Neural crest cell (in vitro differentiated cells): ENCODE measurements at regions not wholly inside any gene's neighbourhood (a gene's known extent, or its start where the extent isn't known, plus 50 kb on each side); places are given as distances from the start of the nearest gene placed in this dataset.

Experiments used
- DNase-seq: peaks from one replicate; pipeline ENCODE4 v3.0.0; 2021; ENCODE audit warnings: low read depth, mixed read lengths, low spot score
- H3K27ac Mint-ChIP-seq: one replicate; pipeline ENCODE4 v1.8.0; 2021; ENCODE audit warnings: mild to moderate bottlenecking, mixed read lengths; ENCODE audit not compliant: unreplicated experiment
- H3K27me3 Mint-ChIP-seq: 2 replicates; pipeline ENCODE4 v1.8.0; 2021; ENCODE audit warnings: low read depth, mild to moderate bottlenecking, mixed read lengths
- H3K36me3 Mint-ChIP-seq: 2 replicates; pipeline ENCODE4 v1.8.0; 2021; ENCODE audit warnings: low read depth, mild to moderate bottlenecking, mixed read lengths
- H3K4me1 Mint-ChIP-seq: 2 replicates; pipeline ENCODE4 v1.8.0; 2021; ENCODE audit warnings: mixed read lengths
- H3K4me3 Mint-ChIP-seq: one replicate; pipeline ENCODE4 v1.8.0; 2021; ENCODE audit warnings: mild to moderate bottlenecking, mixed read lengths
- H3K9me3 Mint-ChIP-seq: 2 replicates; pipeline ENCODE4 v1.8.0; 2021; ENCODE audit warnings: mixed read lengths
- TF ChIP-seq, protein P1 (sequence below): fragments of 200-600 bp; sonication (generic); conservative IDR thresholded peaks from 2 replicates; pipeline ENCODE4 v1.5.0; 2021; ENCODE audit warnings: antibody characterized with exemption, mild to moderate bottlenecking

DNA sequence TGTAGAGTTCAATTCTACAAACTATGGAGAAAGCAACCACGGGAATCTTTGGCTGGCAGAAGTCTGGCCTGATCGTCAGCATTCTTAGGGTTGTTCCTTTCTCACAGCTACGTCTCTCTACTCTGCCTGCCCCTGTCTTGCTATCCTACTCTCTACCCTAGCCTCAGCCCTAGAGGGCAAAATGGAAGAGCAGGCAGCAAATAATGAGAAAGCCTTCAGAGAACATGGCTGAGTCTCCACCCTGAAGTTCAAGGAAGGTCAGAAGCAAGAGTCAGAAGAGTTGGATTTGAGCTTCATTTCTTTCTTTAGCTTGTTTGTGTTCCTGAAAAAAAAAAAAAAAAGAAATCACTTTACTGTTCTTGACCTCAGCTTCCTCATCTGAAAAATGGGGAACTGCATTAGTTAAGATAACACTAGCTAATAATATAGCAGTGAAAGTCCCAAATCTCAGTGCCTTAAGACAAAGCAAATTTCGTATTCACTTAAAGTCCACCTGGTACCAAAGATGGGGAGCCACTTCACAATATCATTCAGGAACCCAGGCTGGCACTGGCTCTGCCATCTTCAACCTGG lies 50.2 kb upstream of the CCND2 start:
- H3K27me3 Mint-ChIP-seq = no peaks in the 10 kb centered on the region
- TF ChIP-seq, protein P1, sequence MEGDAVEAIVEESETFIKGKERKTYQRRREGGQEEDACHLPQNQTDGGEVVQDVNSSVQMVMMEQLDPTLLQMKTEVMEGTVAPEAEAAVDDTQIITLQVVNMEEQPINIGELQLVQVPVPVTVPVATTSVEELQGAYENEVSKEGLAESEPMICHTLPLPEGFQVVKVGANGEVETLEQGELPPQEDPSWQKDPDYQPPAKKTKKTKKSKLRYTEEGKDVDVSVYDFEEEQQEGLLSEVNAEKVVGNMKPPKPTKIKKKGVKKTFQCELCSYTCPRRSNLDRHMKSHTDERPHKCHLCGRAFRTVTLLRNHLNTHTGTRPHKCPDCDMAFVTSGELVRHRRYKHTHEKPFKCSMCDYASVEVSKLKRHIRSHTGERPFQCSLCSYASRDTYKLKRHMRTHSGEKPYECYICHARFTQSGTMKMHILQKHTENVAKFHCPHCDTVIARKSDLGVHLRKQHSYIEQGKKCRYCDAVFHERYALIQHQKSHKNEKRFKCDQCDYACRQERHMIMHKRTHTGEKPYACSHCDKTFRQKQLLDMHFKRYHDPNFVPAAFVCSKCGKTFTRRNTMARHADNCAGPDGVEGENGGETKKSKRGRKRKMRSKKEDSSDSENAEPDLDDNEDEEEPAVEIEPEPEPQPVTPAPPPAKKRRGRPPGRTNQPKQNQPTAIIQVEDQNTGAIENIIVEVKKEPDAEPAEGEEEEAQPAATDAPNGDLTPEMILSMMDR = no peak
- H3K4me3 Mint-ChIP-seq = no peak overlapping the region
- no peaks in the 10 kb centered on the region for H3K36me3 Mint-ChIP-seq
- H3K27ac Mint-ChIP-seq = no peak overlapping the region
- DNase-seq = no peak
- peaks cover 4% of the 10 kb centered on the region for H3K4me1 Mint-ChIP-seq
- H3K9me3 Mint-ChIP-seq = no peaks in the 10 kb centered on the region

- Mint-ChIP-seq H3K4me1 (no peaks in the 10 kb centered on the region), H3K27me3 (no peaks in the 10 kb centered on the region), H3K27ac (no peak overlapping the region), H3K9me3 (no peaks in the 10 kb centered on the region), H3K36me3 (no peaks in the 10 kb centered on the region), H3K4me3 (no peak overlapping the region)
- TF ChIP-seq, protein P1 = no peak
- DNase-seq = no peak
Measured at GRCh38 chr12:4221258-4221620, 52.3 kb upstream of the CCND2 start.

- Mint-ChIP-seq H3K27ac (no peak overlapping the region), H3K4me3 (no peak overlapping the region), H3K36me3 (no peaks in the 10 kb centered on the region), H3K27me3 (no peaks in the 10 kb centered on the region), H3K4me1 (no peaks in the 10 kb centered on the region), H3K9me3 (no peaks in the 10 kb centered on the region)
- DNase-seq = no peak
- TF ChIP-seq, protein P1 = no peak
Measured at GRCh38 chr12:4220536-4221257, 52.9 kb upstream of the CCND2 start.

- Mint-ChIP-seq H3K4me1 (no peaks in the 10 kb centered on the region), H3K27me3 (no peaks in the 10 kb centered on the region), H3K36me3 (no peaks in the 10 kb centered on the region), H3K9me3 (peaks cover 2% of the 10 kb centered on the region), H3K4me3 (no peak overlapping the region), H3K27ac (no peak overlapping the region)
- no peak for DNase-seq
- TF ChIP-seq, protein P1 = no peak
Measured at GRCh38 chr12:4217091-4217490, 56.5 kb upstream of the CCND2 start.

GRCh38 chr12:4216187-4216927 lies 57.2 kb upstream of the CCND2 start:
- Mint-ChIP-seq H3K36me3 (no peaks in the 10 kb centered on the region), H3K4me3 (no peak overlapping the region), H3K27me3 (no peaks in the 10 kb centered on the region), H3K4me1 (no peaks in the 10 kb centered on the region), H3K27ac (no peak overlapping the region), H3K9me3 (peaks cover 3% of the 10 kb centered on the region)
- TF ChIP-seq, protein P1 = no peak
- DNase-seq = no peak
